Loucy (cell line): ENCODE measurements at regions not wholly inside any gene's neighbourhood (a gene's known extent, or its start where the extent isn't known, plus 50 kb on each side); places are given as distances from the start of the nearest gene placed in this dataset.

Experiments
- H2AFZ ChIP-seq: fragments of 200-600 bp; sonication (generic); 2 replicates; pipeline ENCODE4 v1.6.0; 2016; ENCODE audit warnings: antibody characterized with exemption, mild to moderate bottlenecking, low read length, moderate library complexity
- H3F3A ChIP-seq: fragments of 200-600 bp; 2 replicates; pipeline ENCODE4 v1.6.0; 2016; ENCODE audit warnings: antibody characterized with exemption, low read depth, mild to moderate bottlenecking
- H3K27me3 ChIP-seq: fragments of 200-600 bp; sonication (generic); 2 replicates; pipeline ENCODE4 v1.6.1; 2014; ENCODE audit warnings: low read length, mild to moderate bottlenecking; ENCODE audit not compliant: insufficient read depth, poor library complexity, severe bottlenecking
- H3K36me3 ChIP-seq: fragments of 200-600 bp; sonication (generic); 2 replicates; pipeline ENCODE4 v1.6.1; 2016; ENCODE audit warnings: low read length; ENCODE audit not compliant: insufficient read depth
- H3K4me1 ChIP-seq: fragments of 200-600 bp; sonication (generic); 2 replicates; pipeline ENCODE4 v1.5.1; 2014; ENCODE audit warnings: low read length, mild to moderate bottlenecking; ENCODE audit not compliant: insufficient read depth, poor library complexity, severe bottlenecking
- H3K4me2 ChIP-seq: fragments of 200-600 bp; sonication (generic); 2 replicates; pipeline ENCODE4 v1.6.0; 2014; ENCODE audit warnings: antibody characterized with exemption, low read length, low read depth, mild to moderate bottlenecking; ENCODE audit not compliant: poor library complexity, severe bottlenecking
- H3K4me3 ChIP-seq: fragments of 200-600 bp; sonication (generic); 2 replicates; pipeline ENCODE4 v1.5.1; 2014; ENCODE audit warnings: low read length, mild to moderate bottlenecking, mixed read lengths; ENCODE audit not compliant: poor library complexity, severe bottlenecking
- H3K79me2 ChIP-seq: fragments of 200-600 bp; sonication (generic); 2 replicates; pipeline ENCODE4 v1.6.1; 2014; ENCODE audit warnings: low read length; ENCODE audit not compliant: insufficient read depth
- H3K9ac ChIP-seq: fragments of 200-600 bp; sonication (generic); 2 replicates; pipeline ENCODE4 v1.6.0; 2014; ENCODE audit warnings: mild to moderate bottlenecking, low read depth, low read length, moderate library complexity; ENCODE audit not compliant: poor library complexity, severe bottlenecking
- H3K9me2 ChIP-seq: fragments of 200-600 bp; sonication (generic); replicated peaks from 2 replicates; pipeline ENCODE4 v1.6.1; 2016; ENCODE audit warnings: low read depth, low read length, mixed read lengths
- H3K9me3 ChIP-seq: fragments of 200-600 bp; sonication (generic); 2 replicates; pipeline ENCODE4 v1.6.1; 2014; ENCODE audit warnings: mild to moderate bottlenecking, antibody characterized with exemption, low read length, low read depth; ENCODE audit not compliant: insufficient read depth
- H4K20me1 ChIP-seq: fragments of 200-600 bp; sonication (generic); 2 replicates; pipeline ENCODE4 v1.6.0; 2014; ENCODE audit warnings: antibody characterized with exemption, low read length, mild to moderate bottlenecking; ENCODE audit not compliant: insufficient read depth, poor library complexity, severe bottlenecking
- CTCF ChIP-seq: fragments of 200-600 bp; sonication (generic); conservative IDR thresholded peaks from 2 replicates; pipeline ENCODE4 v1.5.1; 2014; ENCODE audit warnings: mild to moderate bottlenecking, antibody characterized with exemption, low read length
- EZH2phosphoT487 ChIP-seq: fragments of 200-600 bp; IDR thresholded peaks from 2 replicates; pipeline ENCODE4 v1.6.1; 2018; ENCODE audit warnings: antibody characterized with exemption, mild to moderate bottlenecking, moderate library complexity, borderline replicate concordance

GRCh38 chr2:13488965-13489364 lies 772.2 kb downstream of the TRIB2 start:
- no peak for TF ChIP-seq CTCF
- TF ChIP-seq EZH2phosphoT487: no peak
- Histone ChIP-seq H2AFZ (no peak overlapping the region), H3K79me2 (no peaks in the 10 kb centered on the region), H4K20me1 (no peaks in the 10 kb centered on the region), H3F3A (no peaks in the 10 kb centered on the region), H3K36me3 (no peaks in the 10 kb centered on the region), H3K4me2 (no peak overlapping the region), H3K9me2 (no peaks in the 10 kb centered on the region), H3K27me3 (no peaks in the 10 kb centered on the region), H3K9me3 (no peaks in the 10 kb centered on the region), H3K9ac (no peak overlapping the region), H3K4me3 (no peak overlapping the region), H3K4me1 (no peaks in the 10 kb centered on the region)

GRCh38 chr2:13492262-13492661 lies 775.5 kb downstream of the TRIB2 start:
- Histone ChIP-seq H4K20me1 (no peaks in the 10 kb centered on the region), H3F3A (no peaks in the 10 kb centered on the region), H3K9ac (no peak overlapping the region), H3K4me3 (no peak overlapping the region), H3K4me2 (no peak overlapping the region), H3K27me3 (no peaks in the 10 kb centered on the region), H3K9me3 (no peaks in the 10 kb centered on the region), H3K4me1 (no peaks in the 10 kb centered on the region), H3K36me3 (no peaks in the 10 kb centered on the region), H2AFZ (no peak overlapping the region), H3K9me2 (no peaks in the 10 kb centered on the region), H3K79me2 (no peaks in the 10 kb centered on the region)
- TF ChIP-seq EZH2phosphoT487 (no peak), CTCF (no peak)

GRCh38 chr2:13495051-13495450 lies 778.3 kb downstream of the TRIB2 start:
- no peaks in the 10 kb centered on the region for H3K9me3 ChIP-seq
- H3K4me2 ChIP-seq: no peak overlapping the region
- no peak overlapping the region for H3K4me3 ChIP-seq
- TF ChIP-seq EZH2phosphoT487: no peak
- TF ChIP-seq CTCF: no peak
- H3K79me2 ChIP-seq: no peaks in the 10 kb centered on the region
- H2AFZ ChIP-seq: no peak overlapping the region
- H4K20me1 ChIP-seq: no peaks in the 10 kb centered on the region
- H3K27me3 ChIP-seq: no peaks in the 10 kb centered on the region
- H3K9me2 ChIP-seq: no peaks in the 10 kb centered on the region; the same call in 1 of the 2 replicates
- H3K9ac ChIP-seq: no peak overlapping the region
- no peaks in the 10 kb centered on the region for H3F3A ChIP-seq
- H3K36me3 ChIP-seq: no peaks in the 10 kb centered on the region
- no peaks in the 10 kb centered on the region for H3K4me1 ChIP-seq
